NCI-H1417 (cell line): ENCODE measurements at regions not wholly inside any gene's neighbourhood (a gene's known extent, or its start where the extent isn't known, plus 50 kb on each side); places are given as distances from the start of the nearest gene placed in this dataset.

Experiments
- DNase-seq, 3 experiments: peaks; one replicate each; lab custom pipeline; 2025; lab: John Stamatoyannopoulos, UW

- DNase-seq: peak in 1 of 3 experiments; percentile 89
Observed at GRCh38 chr14:36465178-36465577, 54.9 kb downstream of the NKX2-1 start.

GRCh38 chr14:36462890-36463289 lies 57.1 kb downstream of the NKX2-1 start:
- no peak for DNase-seq

- DNase-seq: peak in 2 of 3 experiments; percentile 47 to 90
Observed at GRCh38 chr14:36455241-36455627, 64.8 kb downstream of the NKX2-1 start.

GRCh38 chr14:36454599-36455240 lies 65.3 kb downstream of the NKX2-1 start:
- DNase-seq: peak; percentile 43 to 90 (median 57)

- peak; percentile 86 to 96 (median 95) for DNase-seq
Observed at GRCh38 chr14:36452860-36453259, 67.2 kb downstream of the NKX2-1 start.

GRCh38 chr14:36451310-36452065 lies 68.5 kb downstream of the NKX2-1 start:
- DNase-seq: peak; percentile 60 to 96 (median 71)

- DNase-seq: no peak
Observed at GRCh38 chr14:36450550-36450949, 69.5 kb downstream of the NKX2-1 start.

- no peak for DNase-seq
Observed at GRCh38 chr14:36449903-36450302, 70.1 kb downstream of the NKX2-1 start.

- peak; percentile 60 to 93 (median 85) for DNase-seq
Observed at GRCh38 chr14:36443374-36443773, 76.7 kb downstream of the NKX2-1 start.

GRCh38 chr14:36442824-36443241 lies 77.2 kb downstream of the NKX2-1 start:
- peak; percentile 60 to 98 (median 85) for DNase-seq

- peak in 1 of 3 experiments; percentile 21 for DNase-seq
Observed at GRCh38 chr14:36441283-36441682, 78.7 kb downstream of the NKX2-1 start.

- DNase-seq: peak in 2 of 3 experiments; percentile 79 to 97
Observed at GRCh38 chr14:36439766-36440165, 80.3 kb downstream of the NKX2-1 start.

GRCh38 chr14:36438883-36439282 lies 81.1 kb downstream of the NKX2-1 start:
- peak; percentile 68 to 95 (median 70) for DNase-seq

GRCh38 chr14:36430662-36431084 lies 89.4 kb downstream of the NKX2-1 start:
- no peak for DNase-seq

- DNase-seq: no peak
Observed at GRCh38 chr14:36430169-36430568, 89.9 kb downstream of the NKX2-1 start.

GRCh38 chr14:36429692-36430091 lies 90.3 kb downstream of the NKX2-1 start:
- no peak for DNase-seq

GRCh38 chr14:36428350-36428749 lies 91.7 kb downstream of the NKX2-1 start:
- no peak for DNase-seq

- DNase-seq: peak in 1 of 3 experiments; percentile 88
Observed at GRCh38 chr14:36426836-36427235, 93.2 kb downstream of the NKX2-1 start.

- no peak for DNase-seq
Observed at GRCh38 chr14:36426113-36426512, 93.9 kb downstream of the NKX2-1 start.

- peak; percentile 90 to 100 (median 96) for DNase-seq
Observed at GRCh38 chr14:36424478-36425102, 95.4 kb downstream of the NKX2-1 start.

GRCh38 chr14:36423430-36423829 lies 96.6 kb downstream of the NKX2-1 start:
- DNase-seq: peak; percentile 40 to 96 (median 75)

GRCh38 chr14:36420149-36420687 lies 99.8 kb upstream of the MBIP start:
- DNase-seq: no peak
